GM19463 (cell line): ENCODE measurements at regions not wholly inside any gene's neighbourhood (a gene's known extent, or its start where the extent isn't known, plus 50 kb on each side); places are given as distances from the start of the nearest gene placed in this dataset.
"Not testable (repeated sequence)": the region's sequence is repeated elsewhere in the genome, so short reads cannot be mapped to it uniquely, and the experiment has no call there.

ENCODE experiments used
- ATAC-seq: cut with Tn5 transposase; IDR thresholded peaks from one replicate; pipeline ENCODE4 v1.9.1; 2021; ENCODE audit warnings: mild to moderate bottlenecking, moderate library complexity; ENCODE audit not compliant: unreplicated experiment

DNA sequence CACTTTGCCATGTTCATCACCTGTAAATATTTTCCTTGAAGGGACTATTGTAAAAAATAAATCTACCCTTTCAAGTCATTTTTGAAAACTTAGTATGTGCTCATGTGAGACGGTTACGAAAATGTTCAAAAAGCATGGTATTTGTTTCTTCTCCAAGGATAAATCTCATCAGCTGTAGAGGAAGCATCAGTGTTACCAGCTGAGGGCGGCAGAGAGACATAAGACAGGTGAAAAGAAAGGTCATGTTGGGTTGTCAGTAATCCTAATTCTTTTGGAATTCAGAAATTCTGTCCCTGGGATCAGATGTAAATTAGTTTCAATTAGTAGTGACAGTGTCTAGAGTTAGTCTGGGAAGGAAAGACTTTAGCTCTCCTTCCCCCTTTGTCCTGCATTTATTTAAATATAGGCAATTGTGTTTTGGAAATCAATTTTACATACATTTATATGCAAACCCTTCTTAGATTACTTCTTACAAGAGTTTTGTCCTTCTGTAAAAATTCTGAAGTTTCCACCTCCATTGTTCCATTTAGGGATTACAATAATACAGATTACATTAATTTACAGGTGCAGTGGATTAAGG is 791.9 kb upstream of the CDH6 start:
- no peak for ATAC-seq

DNA sequence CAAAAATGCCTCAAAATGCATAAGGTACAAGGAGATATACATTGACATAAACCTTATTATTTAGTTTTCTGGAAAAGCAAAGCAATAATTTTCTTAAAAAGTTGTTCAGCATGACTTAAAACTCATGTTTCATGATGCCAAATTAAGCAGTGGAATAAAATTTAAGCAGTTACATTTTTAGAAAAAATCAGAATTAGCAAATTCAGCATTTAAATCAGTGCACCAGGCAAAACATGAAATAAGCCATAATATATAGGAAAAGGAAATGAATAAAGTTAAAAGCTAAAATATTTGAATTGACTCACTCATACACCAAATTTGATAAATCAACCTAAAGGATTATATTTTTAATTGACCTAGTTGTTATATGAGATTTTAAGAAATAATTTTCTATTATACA is 795.1 kb upstream of the CDH6 start:
- no peak for ATAC-seq

DNA sequence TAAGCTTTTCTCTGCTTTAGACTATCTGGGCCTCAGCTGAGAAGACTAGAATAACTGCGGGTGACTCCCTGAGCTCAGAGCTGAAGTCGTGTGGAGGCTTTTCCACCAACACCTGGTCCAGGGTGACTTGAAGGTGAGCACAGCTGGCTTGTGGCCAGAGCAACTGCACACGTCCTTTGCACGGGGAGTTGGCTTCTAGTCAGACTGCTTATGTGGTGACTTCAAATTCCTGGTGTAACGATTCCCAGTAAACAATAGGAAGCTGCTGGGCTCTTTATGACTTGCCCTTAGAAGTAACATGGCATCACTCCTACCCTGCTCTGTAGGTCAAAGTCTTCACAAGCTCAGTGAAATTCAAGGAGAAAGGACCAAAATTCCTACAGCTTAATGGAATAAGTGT is 800.6 kb upstream of the CDH6 start:
- no peak for ATAC-seq

DNA sequence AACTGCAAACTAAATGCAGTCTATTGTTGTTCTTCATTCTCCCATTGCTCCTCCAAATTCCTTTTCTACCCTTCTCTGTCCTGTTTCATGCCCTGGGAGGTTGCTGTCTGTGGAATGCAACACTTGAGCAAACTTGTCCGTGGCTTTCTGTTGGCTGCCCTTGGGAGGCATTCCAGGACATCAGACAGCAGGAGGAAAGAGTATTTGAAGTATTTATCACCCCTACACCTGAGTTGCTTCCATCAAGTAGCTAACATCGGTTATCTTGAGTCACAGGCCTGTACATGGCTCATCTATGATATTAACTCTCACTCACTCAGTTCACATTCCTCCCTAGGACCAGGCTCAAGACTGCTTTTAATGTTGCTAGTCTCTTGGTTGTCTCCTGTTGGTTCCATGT is 803.4 kb upstream of the CDH6 start:
- ATAC-seq, result no peak

DNA sequence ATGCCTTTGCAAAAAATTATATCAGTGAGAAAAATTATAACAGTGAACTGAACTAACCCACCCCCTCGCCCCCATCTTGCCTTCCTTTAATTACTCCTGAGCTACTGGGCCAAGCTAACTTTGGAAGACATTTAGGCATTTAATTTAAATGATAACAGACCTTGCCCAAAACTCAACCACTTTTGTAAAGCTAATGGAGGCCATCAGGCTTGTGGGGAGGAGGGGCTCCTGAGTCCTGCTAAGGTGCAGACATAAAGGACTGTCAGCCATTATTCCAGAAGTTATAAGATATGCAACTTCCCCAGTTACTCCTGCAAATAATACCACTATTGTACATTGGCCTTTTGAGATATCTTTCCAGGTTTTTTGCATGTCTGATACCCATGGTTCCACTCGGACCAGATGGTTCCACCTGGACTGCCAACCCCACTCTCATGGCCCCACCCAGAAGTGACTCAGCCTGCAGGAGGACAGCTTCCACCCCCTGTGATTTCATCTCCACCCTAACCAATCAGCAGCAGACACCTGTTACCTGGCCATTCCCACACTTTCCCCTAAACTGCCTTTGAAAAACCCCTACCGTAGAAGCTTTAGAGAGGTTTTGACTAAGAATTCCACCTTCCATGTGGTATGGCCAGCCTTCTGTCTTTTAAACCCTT is 805.4 kb upstream of the CDH6 start:
- ATAC-seq, result no peak

DNA sequence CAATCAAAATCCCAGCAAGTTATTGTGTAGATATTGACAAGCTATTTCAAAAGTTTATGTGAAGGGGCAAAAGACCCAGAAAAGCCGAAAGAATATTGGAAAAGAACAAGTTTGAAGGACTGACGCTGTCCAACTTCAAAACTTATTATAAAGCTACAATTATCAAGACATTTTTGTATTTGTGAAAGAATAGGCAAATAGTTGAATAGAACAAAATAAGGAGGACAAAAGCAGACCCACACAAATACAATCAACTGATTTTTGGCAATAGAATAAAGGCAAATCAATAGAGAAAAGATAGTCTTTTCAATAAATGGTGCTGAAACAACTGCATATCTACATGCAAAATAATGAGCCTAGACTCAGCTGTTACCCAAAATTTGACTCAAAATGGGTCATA is 807.7 kb upstream of the CDH6 start:
- ATAC-seq, result no peak

DNA sequence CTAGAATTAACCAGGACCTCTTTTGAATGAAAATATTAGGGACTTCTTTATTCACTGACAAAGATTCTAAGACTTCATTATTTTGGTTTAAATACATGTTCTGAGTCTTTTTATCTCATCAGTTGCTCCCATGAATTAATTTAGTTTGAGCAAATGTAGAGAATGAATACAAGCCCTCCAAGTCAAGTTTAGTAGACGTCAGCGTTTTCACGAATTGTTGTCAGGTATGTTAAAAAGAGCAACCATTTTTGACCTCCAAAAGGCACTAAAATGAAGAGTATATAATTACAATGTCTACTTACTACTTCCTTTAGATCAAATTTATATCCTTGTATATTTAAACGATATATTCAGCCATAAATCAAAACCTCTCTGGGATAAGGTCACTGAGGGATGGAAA is 809.3 kb upstream of the CDH6 start:
- ATAC-seq, result no peak

DNA sequence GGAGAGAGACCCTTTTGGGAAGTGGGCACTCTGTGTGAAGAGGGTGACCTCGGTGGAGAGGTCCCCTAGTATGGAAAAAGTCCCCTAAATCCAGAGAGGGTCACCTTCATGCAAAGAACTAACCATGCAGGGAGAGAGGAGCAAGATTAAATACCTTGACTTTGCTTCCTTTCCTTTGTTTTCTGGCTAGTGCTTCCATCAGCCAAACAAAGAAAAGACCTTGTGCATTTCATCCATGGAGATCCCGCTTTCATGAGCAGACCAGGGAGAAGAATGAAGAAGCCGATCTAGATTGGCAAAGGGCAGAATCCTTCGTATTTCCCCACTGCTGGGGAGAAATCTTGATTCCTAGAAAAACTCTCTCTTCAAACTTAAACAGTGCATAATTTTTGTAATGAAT is 813.3 kb upstream of the CDH6 start:
- no peak for ATAC-seq

DNA sequence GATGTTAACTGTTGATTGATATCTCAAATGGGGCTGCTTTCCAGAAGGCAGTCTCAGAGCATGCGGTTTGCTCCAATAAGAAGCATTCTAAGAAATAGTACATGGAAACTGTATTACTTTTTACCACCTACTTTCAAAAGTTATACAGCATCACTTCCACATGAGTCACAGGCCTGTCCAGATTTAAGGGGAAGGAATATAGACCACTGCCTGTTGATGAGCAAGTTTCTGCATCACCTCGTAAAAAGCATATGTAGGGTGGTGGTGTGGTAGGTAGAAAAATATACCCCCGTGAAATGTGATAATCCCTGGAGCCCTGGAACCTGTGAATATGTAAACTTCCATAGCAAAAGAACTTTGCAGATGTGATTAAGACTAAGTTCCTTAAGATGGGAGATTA is 816.6 kb upstream of the CDH6 start:
- no peak for ATAC-seq

DNA sequence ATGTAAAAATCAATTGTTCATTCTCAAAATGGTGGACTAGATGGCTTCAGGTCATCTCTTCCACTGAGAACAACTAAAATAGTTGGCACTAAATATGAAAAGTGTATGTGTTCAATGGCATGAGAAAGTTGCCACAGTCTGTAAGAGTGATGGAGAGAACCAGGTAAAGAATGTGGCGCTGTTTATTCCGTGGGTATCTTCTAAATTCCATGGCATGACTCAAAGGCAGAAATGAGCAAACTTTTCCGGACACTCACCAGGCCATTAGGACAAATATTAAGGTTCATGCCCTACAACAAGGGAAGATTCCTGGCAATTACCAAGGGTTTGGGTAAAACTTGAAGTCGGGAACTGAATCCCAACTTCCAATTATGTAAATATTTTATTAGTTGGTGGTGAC is 825.4 kb upstream of the CDH6 start:
- ATAC-seq, result no peak

DNA sequence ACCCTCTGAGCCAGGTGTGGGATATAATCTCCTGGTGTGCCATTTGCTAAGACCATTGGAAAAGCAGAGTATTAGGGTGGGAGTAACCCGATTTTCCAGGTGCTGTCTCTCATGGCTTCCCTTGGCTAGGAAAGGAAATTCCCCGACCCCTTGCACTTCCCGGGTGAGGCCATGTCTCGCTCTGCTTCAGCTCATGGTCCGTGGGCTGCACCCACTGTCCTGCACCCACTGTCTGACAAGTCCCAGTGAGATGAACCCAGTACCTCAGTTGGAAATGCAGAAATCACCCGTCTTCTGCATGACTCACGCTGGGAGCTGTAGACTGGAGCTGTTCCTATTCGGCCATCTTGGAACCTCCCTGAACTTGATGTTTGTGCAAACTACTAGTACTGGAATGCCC is 828.5 kb upstream of the CDH6 start:
- ATAC-seq, result not testable (repeated sequence)

DNA sequence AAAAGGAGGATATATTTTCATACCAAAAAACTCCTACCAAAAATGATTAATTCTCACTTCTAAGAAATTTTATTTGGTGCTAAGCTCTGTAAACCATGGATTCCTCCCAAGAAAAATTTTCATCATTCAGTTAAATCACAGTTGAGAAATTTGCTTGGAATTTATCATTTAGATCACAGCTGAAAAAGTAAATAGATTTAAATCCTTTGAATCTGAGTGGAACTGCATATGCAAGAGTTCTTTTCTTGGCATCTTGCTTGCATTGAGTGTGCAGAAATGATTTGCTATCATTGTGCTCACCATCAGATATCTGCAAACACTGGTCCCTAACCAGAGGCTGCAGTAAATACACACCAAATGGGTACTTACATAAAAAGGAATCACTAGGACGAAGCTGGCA is 836.1 kb upstream of the CDH6 start:
- no peak for ATAC-seq

DNA sequence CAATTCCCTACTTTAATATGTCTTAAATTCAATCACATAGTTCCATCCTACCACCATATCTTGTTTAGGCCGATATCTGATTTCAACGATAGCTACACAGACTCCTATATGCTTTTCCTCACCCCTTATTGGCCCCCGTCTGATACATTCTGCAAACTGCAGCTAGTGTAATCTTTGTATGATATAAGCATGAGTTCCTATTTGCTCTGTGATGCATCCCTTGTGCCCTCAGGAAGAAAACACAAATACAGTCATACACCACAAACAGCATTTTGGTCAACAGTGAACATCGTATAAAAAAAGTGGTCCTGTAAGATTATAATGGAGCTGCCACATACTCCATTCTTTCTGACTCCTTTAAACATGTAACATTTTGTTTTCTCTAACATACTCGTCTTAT is 837.8 kb upstream of the CDH6 start:
- ATAC-seq, result no peak

DNA sequence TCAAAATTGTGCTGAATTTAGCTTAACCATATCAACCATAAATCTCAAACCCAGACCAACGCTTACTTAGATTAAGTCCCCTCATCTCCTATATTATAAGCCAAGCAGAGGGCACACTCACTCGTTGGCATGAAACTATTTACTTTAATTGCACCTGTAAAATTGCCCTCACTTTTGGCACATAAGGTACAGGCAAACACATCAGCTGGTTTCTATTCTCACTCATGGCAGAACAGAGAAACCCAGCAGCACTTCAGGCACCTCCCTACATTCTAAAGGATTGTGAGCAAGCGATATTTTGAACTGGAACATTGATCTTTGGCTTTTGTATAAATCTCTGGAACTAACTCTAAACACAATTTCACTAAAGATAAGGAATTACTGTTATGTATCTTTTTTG is 845.6 kb upstream of the CDH6 start:
- no peak for ATAC-seq

DNA sequence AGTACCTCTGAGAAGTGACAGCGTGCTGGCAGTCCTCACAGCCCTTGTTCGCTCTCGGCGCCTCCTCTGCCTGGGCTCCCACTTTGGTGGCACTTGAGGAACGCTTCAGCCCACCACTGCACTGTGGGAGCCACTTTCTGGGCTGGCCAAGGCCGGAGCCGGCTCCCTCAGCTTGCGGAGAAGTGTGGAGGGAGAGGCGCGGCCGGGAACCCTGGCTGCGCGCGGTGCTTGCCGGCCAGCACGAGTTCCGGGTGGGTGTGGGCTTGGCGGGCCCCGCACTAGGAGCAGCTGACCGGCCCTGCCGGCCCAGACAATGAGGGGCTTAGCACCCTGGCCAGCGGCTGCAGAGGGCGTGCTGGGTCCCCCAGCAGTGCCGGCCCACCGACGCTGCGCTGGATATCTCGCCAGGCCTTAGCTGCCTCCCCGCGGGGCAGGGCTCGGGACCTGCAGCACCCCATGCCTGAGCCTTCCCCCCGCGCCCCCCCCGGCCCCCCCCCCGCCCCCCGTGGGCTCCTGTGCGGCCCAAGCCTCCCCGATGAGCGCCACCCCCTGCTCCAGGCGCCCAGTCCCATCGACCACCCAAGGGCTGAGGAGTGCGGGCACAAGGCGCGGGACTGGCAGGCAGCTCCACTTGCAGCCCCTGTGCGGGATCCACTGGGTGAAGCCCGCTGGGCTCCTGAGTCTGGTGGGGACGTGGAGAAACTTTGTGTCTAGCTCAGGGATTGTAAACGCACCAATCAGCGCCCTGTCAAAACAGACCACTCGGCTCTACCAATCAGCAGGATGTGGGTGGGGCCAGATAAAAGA is 847.7 kb upstream of the CDH6 start:
- not testable (repeated sequence) for ATAC-seq

DNA sequence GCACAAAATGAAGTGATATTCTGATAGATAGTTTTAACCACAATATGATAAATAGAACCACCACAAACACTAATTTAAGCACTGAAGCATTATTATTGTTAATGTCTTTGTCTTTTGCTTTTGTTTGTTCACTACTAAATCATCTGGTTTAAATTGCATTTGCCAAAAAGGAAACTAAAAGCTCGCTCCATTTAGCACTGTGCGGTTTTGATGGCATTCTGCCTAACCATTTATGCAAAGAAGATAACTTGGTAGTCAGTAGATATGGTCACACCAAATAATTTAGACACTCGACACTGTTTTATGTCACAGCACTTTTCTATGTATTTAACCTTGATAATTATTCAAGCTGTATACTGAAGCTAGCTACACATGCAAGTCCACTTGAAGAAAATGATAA is 849.8 kb upstream of the CDH6 start:
- no peak for ATAC-seq

DNA sequence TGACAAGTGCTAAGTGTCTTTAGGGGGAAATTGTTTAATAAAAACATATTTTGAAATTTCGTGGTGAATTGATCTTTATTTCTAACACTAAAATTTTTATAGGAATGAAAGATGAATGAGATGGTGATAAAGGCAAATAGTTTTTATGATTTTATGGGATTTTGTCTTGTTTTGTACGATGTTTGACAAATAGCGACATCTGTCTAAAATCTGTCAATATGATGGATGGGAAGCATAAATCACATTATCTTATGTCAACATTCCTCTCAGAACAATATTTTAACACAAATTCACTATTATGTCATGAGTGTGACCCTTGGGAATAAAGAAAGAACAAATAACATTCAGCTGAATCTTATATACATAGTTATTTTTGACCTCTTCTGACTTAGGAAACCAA is 852.0 kb upstream of the CDH6 start:
- ATAC-seq, result no peak

DNA sequence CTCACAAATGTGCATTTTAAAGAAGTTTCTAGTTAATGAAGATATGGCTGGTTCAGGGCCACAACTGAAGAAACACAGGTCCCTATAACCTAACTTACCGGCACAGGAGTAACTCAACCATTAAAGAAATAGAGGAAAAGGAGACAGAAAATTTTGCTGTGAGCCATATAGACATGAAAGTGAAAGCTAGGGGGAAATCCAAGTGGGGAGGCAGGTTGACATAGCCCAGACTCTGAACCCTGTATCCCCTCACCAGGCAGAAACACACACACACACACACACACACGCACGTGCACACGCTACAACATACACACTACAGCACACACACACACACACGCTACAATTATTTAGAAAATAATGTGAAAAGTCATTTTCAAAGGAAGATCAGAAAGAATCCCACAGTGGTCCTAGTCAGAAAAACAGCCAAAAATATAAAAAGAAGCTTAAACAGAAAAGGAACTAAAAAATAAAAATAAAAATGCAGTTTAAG is 856.4 kb upstream of the CDH6 start:
- no peak for ATAC-seq

DNA sequence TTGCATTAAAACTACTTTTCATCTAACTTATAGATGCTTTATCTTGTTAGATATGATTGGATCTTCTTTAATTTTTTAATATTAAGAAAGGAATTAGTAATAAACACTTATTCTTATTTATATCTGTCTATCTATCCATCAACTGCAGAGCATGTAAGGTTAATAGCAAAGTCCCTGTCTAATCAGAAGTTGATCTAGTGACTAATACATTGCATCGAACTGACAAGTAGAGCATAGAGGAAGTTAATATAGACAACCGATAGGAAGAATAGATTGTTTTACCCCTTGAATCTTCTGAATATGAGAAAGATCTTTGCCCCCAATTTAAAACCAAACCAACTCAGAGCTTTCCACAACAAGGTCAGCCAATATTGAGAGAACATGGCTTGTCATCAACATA is 862.0 kb upstream of the CDH6 start:
- ATAC-seq, result no peak

DNA sequence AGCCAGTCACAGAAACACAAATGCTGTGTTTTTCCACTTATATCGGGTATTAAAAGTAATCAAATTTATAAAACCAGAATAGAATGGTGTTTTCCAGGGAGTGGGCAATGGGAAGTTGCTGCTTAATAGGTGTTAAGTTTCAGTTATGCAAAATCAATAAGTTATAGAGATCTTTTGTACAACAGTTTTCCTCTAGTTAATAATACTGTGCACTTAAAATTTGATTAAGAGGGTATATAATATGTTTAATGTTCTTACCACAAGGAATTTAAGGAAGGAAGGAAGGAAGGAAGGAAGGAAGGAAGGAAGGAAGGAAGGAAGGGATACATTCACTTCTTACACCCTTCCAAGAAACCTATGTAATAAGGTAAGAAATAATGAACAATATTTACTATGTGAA is 867.7 kb upstream of the CDH6 start:
- no peak for ATAC-seq

DNA sequence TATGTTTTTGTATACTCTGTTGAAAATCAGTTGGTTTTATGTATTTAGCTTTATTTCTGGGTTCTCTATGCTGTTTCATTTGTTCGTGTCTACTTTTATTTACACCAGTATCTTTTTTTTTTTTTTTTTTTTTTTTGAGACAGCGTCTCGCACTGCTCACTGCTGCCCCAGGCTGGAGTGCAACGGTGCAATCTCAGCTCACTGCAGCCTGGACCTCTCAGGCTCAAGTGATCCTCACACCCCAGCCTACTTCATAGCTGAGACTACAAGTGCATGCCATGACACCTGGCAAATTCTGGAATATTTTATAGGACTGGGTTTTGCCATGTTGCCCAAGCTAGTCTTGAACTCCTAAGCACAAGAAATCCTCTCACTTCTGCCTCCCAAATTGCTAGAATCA is 869.4 kb upstream of the CDH6 start:
- no peak for ATAC-seq

DNA sequence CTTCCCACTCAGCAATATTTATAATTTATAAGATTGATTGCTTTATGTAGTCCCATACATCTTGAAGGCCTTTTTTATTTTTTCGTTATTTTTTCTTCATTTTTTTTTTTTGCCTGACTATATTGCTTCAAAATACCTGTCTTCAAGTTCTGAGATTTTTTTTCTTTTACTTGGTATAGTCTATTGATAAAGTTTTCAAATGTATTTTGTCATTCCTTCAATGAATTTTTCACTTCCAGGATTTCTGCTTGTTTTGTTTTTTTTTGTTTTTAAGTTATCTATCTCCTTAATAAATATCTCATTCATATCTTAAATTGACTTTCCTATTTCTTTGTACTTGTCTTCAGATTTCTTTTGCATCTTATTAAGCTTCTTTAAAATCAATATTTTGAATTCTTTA is 905.6 kb upstream of the CDH6 start:
- no peak for ATAC-seq
